Testis (tissue), 2 donors: ENCODE measurements at regions not wholly inside any gene's neighbourhood (a gene's known extent, or its start where the extent isn't known, plus 50 kb on each side); places are given as distances from the start of the nearest gene placed in this dataset.
"Not testable (repeated sequence)": the region's sequence is repeated elsewhere in the genome, so short reads cannot be mapped to it uniquely, and the experiment has no call there.

Experiments
- DNase-seq: peaks from one replicate; pipeline ENCODE4 v3.0.0-alpha.2; 2019
- H3K27ac ChIP-seq, 2 donors: fragments of 200-600 bp; sonication (generic); one replicate each; pipeline ENCODE4 v1.5.1; 2019
- H3K27me3 ChIP-seq: fragments of 200-600 bp; sonication (generic); one replicate; pipeline ENCODE4 v1.5.1; 2019
- H3K36me3 ChIP-seq: fragments of 200-600 bp; sonication (generic); one replicate; pipeline ENCODE4 v1.5.1; 2017; ENCODE audit warnings: low read depth; ENCODE audit errors: missing control alignments
- H3K4me1 ChIP-seq: fragments of 200-600 bp; sonication (generic); one replicate; pipeline ENCODE4 v1.5.1; 2019
- H3K4me3 ChIP-seq, 2 donors: fragments of 200-600 bp; sonication (generic); one replicate each; pipeline ENCODE4 v1.5.1; 2017 to 2019
- H3K9me3 ChIP-seq: fragments of 200-600 bp; sonication (generic); one replicate; pipeline ENCODE4 v1.5.1; 2017
- POLR2A ChIP-seq: fragments of 450-650 bp; IDR thresholded peaks from one replicate; pipeline ENCODE4 v1.6.1; 2017; ENCODE audit warnings: antibody characterized with exemption, mild to moderate bottlenecking, moderate library complexity
- WGBS, 2 donors: methylation state at CpG; one replicate each; pipeline ENCODE4 v1.1.5; 2018; 5-methylcytosine and 5-hydroxymethylcytosine counted together
- intact Hi-C: fragments of 100-400 bp; cut with DNase I; formaldehyde crosslinking; loops from one replicate; pipeline ENCODE4 v1.15.1; 2023; ENCODE audit warnings: low total_unique reads
- TF ChIP-seq, protein P1 (sequence below), 3 experiments: fragments of 450-650 bp in 2 of 3; fragments of 200-600 bp in 1 of 3; sonication (generic) in 1 of 3; IDR thresholded peaks; one replicate each; pipeline ENCODE4 v1.5.1; 2016 to 2019; ENCODE audit warnings: antibody characterized with exemption in 3 of 3, mild to moderate bottlenecking in 2 of 3, moderate library complexity in 1 of 3

DNA sequence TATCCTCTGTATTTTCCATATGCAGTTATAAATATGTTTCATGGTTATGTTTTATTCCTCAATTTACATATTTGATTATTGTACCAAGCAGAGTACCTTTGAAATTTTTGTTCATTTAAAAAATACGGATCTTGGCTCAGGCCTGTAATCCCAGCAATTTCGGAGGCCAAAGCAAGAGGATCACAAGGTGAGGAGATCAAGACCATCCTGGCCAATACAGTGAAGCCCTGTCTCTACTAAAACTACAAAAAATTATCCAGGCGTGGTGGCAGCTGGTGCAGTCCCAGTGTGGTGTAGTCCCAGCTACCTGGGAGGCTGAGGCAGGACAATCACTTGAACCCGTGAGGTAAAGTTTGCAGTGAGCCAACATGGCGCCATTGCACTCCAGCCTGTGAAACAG is 251.2 kb upstream of the TPTE start:
- DNase-seq, H3K27ac ChIP-seq, H3K4me1 ChIP-seq, H3K4me3 ChIP-seq, H3K9me3 ChIP-seq, H3K36me3 ChIP-seq, intact Hi-C loops, H3K27me3 ChIP-seq: not testable (repeated sequence)
- WGBS, 2 donors, result 27 to 31% methylated on average over 5 of the region's 5 CpGs

DNA sequence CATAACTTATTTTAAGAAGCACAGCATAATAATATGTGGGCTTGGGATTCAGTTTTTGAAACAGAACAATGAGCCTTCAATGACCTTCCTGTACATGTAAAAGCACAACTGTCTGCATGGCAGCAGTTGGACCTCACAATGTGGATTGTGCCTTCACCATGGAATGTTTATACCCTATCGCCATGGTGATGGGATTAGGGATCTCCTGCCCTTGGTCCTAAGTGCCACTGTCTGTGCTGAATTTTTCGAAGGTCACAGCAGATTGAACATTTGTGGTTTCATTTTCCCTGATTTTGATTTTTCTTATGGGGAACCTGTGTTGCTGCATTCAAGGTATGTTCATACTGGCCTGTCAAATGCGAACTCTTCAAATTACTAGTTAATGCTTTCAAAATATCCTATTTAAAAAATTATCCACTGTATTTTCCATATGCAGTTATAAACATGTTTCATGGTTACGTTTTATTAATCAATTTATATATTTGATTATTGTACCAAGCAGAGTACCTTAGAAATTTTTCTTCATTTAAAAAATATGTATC is 249.6 kb upstream of the TPTE start:
- H3K4me3 ChIP-seq, H3K27me3 ChIP-seq, H3K27ac ChIP-seq, H3K9me3 ChIP-seq, intact Hi-C loops, DNase-seq, H3K4me1 ChIP-seq, H3K36me3 ChIP-seq: not testable (repeated sequence)
- 52 to 58% methylated on average over 4 of the region's 4 CpGs for WGBS, 2 donors

DNA sequence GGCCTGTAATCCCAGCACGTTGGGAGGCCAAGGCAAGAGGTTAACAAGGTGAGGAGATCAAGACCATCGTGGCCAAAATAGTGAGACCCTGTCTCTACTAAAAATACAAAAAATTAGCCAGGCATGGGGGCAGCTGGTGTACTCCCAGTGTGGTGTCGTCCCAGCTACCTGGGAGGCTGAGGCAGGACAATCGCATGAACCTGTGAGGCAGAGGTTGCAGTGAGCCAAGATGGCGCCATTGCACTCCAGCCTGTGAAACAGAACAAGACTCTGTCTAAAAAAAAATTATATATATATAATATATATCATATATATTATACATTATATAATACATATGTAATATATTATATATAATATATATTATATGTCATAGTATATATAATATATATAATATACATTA is 249.2 kb upstream of the TPTE start:
- TF ChIP-seq POLR2A, result no peak
- 44 to 51% methylated on average over 5 of the region's 5 CpGs for WGBS, 2 donors
- intact Hi-C loops, result no loop called here
- H3K27me3 ChIP-seq, result no peaks in the 10 kb centered on the region
- H3K27ac ChIP-seq, result no peak overlapping the region
- no peak for DNase-seq
- no peaks in the 10 kb centered on the region for H3K36me3 ChIP-seq
- H3K9me3 ChIP-seq, result no peaks in the 10 kb centered on the region
- no peaks in the 10 kb centered on the region for H3K4me1 ChIP-seq
- H3K4me3 ChIP-seq, result no peak overlapping the region

DNA sequence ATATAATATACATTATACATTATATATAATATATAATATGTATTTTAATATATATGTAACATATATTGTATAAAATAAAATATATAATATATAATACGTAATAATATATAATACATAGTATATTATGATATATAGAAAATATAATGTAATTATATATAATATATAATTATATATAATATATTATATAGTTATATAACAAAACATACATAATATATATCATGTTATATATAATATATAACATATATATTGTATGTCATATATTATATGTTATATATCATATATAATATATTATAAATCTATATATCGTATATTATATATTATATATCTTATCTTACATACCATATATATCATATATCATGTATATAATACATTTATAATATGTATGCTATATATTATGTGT is 248.2 kb upstream of the TPTE start:
- Histone ChIP-seq H3K27ac (no peak overlapping the region), H3K4me1 (no peaks in the 10 kb centered on the region), H3K36me3 (no peaks in the 10 kb centered on the region), H3K27me3 (no peaks in the 10 kb centered on the region), H3K4me3 (no peak overlapping the region), H3K9me3 (no peaks in the 10 kb centered on the region)
- TF ChIP-seq, protein P1, sequence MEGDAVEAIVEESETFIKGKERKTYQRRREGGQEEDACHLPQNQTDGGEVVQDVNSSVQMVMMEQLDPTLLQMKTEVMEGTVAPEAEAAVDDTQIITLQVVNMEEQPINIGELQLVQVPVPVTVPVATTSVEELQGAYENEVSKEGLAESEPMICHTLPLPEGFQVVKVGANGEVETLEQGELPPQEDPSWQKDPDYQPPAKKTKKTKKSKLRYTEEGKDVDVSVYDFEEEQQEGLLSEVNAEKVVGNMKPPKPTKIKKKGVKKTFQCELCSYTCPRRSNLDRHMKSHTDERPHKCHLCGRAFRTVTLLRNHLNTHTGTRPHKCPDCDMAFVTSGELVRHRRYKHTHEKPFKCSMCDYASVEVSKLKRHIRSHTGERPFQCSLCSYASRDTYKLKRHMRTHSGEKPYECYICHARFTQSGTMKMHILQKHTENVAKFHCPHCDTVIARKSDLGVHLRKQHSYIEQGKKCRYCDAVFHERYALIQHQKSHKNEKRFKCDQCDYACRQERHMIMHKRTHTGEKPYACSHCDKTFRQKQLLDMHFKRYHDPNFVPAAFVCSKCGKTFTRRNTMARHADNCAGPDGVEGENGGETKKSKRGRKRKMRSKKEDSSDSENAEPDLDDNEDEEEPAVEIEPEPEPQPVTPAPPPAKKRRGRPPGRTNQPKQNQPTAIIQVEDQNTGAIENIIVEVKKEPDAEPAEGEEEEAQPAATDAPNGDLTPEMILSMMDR (IDR thresholded peaks at IDR 0.05), result no peak
- TF ChIP-seq POLR2A, result no peak
- intact Hi-C loops, result no loop called here
- DNase-seq, result no peak
- WGBS, 2 donors, result no CpG with 5 or more reads among the region's 2 CpGs

DNA sequence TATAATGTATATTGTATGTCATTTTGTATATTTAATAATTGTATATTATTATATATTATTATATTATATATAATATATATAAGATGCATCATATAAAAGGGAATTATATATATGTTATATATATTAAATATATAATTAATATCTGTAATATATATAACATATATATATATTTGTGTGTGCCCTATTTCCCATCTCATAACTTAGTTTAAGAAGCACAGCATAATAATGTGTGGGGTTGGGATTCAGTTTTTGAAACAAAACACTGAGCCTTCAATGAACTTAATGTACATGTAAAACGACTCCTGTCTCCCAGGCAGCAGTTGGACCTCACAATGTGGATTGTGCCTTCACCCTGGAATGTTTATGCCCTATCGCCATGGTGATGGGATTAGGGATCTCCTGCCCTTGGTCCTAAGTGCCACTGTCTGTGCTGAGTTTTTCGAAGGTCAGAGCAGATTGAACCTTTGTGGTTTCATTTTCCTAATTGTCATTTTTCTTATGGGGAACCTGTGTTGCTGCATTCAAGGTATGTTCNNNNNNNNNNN is 247.5 kb upstream of the TPTE start:
- H3K4me3 ChIP-seq, H3K27me3 ChIP-seq, H3K9me3 ChIP-seq, H3K27ac ChIP-seq, intact Hi-C loops, H3K36me3 ChIP-seq, H3K4me1 ChIP-seq: not testable (repeated sequence)
- 39 to 41% methylated on average over 3 of the region's 3 CpGs for WGBS, 2 donors
- peak; percentile 20 for DNase-seq
